GM23248 (cell line): ENCODE measurements at regions not wholly inside any gene's neighbourhood (a gene's known extent, or its start where the extent isn't known, plus 50 kb on each side); places are given as distances from the start of the nearest gene placed in this dataset.

Experiments used
- DNase-seq: peaks from one replicate; pipeline ENCODE4 v3.0.0-alpha.2; 2015
- H2AFZ ChIP-seq: fragments of 200-600 bp; sonication (generic); 2 replicates; pipeline ENCODE4 v1.6.1; 2016; ENCODE audit warnings: antibody characterized with exemption
- H3F3A ChIP-seq: fragments of 200-600 bp; sonication (generic); 2 replicates; pipeline ENCODE4 v1.6.1; 2016; ENCODE audit warnings: mild to moderate bottlenecking, antibody characterized with exemption, mixed run types; ENCODE audit not compliant: insufficient read depth
- H3K27ac ChIP-seq: fragments of 200-600 bp; sonication (generic); 2 replicates; pipeline ENCODE4 v1.5.1; 2016; ENCODE audit warnings: mild to moderate bottlenecking
- H3K27me3 ChIP-seq: fragments of 200-600 bp; sonication (generic); replicated peaks from 2 replicates; pipeline ENCODE4 v1.6.1; 2016; ENCODE audit warnings: mild to moderate bottlenecking; ENCODE audit not compliant: insufficient read depth
- H3K36me3 ChIP-seq: fragments of 200-600 bp; sonication (generic); 2 replicates; pipeline ENCODE4 v1.6.1; 2016; ENCODE audit warnings: low read depth, mild to moderate bottlenecking
- H3K4me1 ChIP-seq: fragments of 200-600 bp; sonication (generic); 2 replicates; pipeline ENCODE4 v1.6.1; 2016; ENCODE audit warnings: mild to moderate bottlenecking; ENCODE audit not compliant: insufficient read depth
- H3K4me2 ChIP-seq: fragments of 200-600 bp; sonication (generic); one replicate; pipeline ENCODE4 v1.6.1; 2016; ENCODE audit warnings: mild to moderate bottlenecking; ENCODE audit not compliant: unreplicated experiment
- H3K4me3 ChIP-seq: fragments of 200-600 bp; sonication (generic); 2 replicates; pipeline ENCODE4 v1.5.1; 2016; ENCODE audit warnings: mild to moderate bottlenecking
- H3K79me2 ChIP-seq: fragments of 200-600 bp; sonication (generic); 2 replicates; pipeline ENCODE4 v1.6.1; 2016; ENCODE audit warnings: mild to moderate bottlenecking; ENCODE audit not compliant: insufficient read depth
- H3K9ac ChIP-seq: fragments of 200-600 bp; sonication (generic); 2 replicates; pipeline ENCODE4 v1.6.1; 2016; ENCODE audit warnings: mild to moderate bottlenecking
- H3K9me2 ChIP-seq: fragments of 200-600 bp; sonication (generic); 2 replicates; pipeline ENCODE4 v1.6.1; 2016; ENCODE audit warnings: mixed run types, mild to moderate bottlenecking, moderate library complexity; ENCODE audit not compliant: insufficient read depth
- H3K9me3 ChIP-seq: fragments of 200-600 bp; sonication (generic); one replicate; pipeline ENCODE4 v1.6.1; 2017; ENCODE audit warnings: low read depth
- H4K20me1 ChIP-seq: fragments of 200-600 bp; sonication (generic); 2 replicates; pipeline ENCODE4 v1.6.0; 2016; ENCODE audit not compliant: insufficient read depth
- EZH2 ChIP-seq: fragments of 200-600 bp; sonication (generic); IDR thresholded peaks from 2 replicates; pipeline ENCODE4 v1.6.1; 2018; ENCODE audit warnings: antibody characterized with exemption, mild to moderate bottlenecking; ENCODE audit not compliant: insufficient read depth, poor library complexity, severe bottlenecking
- EZH2phosphoT487 ChIP-seq: fragments of 200-600 bp; sonication (generic); IDR thresholded peaks from 2 replicates; pipeline ENCODE4 v1.6.1; 2018; ENCODE audit warnings: antibody characterized with exemption, moderate library complexity, mild to moderate bottlenecking, low read depth; ENCODE audit not compliant: insufficient read depth
- WGBS, 2 experiments: methylation state at CpG; one replicate each; pipeline ENCODE4 v1.1.6; 2015 to 2017; ENCODE audit warnings: low lambda C conversion rate in 2 of 2, low coverage in 1 of 2; ENCODE audit errors: missing lambda C conversion rate in 2 of 2; 5-methylcytosine and 5-hydroxymethylcytosine counted together
- in situ Hi-C: fragments of 300-500 bp; cut with MboI; formaldehyde crosslinking; loops from 2 replicates; pipeline ENCODE4 v1.15.0; 2020

DNA sequence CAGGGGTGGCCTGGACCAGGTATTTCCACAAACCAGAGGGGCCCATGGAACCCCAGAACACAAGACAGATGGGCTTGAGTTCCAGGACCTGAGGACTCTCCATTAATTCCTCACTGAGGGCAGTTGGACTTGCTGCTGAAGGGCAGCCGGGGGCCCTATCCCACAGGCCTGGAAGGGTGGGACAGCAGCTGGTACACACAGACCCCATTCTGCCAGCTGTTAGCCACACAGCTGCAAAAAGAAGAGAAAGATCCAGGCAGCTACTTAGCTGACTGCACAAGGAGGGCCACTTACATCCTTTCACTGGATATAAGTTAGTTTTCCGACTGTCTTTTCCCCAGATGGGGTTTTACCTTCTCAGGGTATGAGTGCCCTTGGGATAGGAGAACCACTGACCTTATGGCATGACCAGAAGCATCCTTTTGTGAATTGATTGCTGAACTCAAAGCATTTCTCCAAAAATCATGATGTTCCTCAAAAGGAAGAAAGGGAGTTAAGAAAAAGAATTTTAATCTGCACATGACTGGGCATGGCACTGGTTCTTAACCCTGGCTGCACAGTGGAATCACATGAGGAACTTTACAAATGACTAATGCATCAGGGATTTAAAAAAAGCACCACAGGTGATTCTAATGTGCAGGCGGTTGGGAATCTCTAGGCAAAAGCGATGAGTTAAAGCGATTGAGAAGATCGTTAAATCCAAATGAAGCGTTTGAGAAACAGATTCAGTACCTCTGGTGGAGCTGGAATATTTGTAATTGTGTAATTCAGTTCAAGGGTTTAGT lies 199.4 kb downstream of the TFAP2A start:
- no peak overlapping the region for H3K27ac ChIP-seq
- H3K27me3 ChIP-seq: no peaks in the 10 kb centered on the region
- no peak for TF ChIP-seq EZH2
- TF ChIP-seq EZH2phosphoT487: no peak
- H3K9ac ChIP-seq: no peak overlapping the region
- H3K9me3 ChIP-seq: no peaks in the 10 kb centered on the region
- no peaks in the 10 kb centered on the region for H3K36me3 ChIP-seq
- no peak overlapping the region for H3K4me3 ChIP-seq
- 52 to 58% methylated on average over 7 of the region's 7 CpGs for WGBS, 2 experiments
- H3K9me2 ChIP-seq: no peaks in the 10 kb centered on the region
- H4K20me1 ChIP-seq: no peaks in the 10 kb centered on the region
- no peaks in the 10 kb centered on the region for H3F3A ChIP-seq
- in situ Hi-C loops: no loop called here
- no peak for DNase-seq
- H3K4me2 ChIP-seq: no peak overlapping the region
- no peaks in the 10 kb centered on the region for H3K79me2 ChIP-seq
- H3K4me1 ChIP-seq: no peaks in the 10 kb centered on the region
- no peak overlapping the region for H2AFZ ChIP-seq

DNA sequence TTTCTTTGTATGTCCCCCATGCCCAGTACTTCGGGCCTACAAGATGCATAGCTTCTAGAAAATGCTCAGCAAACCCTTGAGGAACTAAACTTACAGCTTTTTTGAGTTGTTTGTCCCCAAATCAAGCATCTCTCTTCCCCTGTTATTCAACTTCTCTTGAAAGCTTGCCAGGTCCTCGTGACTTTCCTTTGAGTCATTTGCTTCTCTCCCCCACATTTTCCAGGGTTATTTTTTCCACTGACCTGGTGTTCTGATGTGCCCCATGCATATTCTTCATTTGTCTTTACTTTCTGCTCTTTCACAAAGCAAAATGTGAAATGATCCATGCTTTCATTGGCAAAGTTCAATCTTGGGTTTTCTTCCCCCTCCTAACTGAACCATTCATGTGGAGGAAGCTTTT lies 204.8 kb downstream of the TFAP2A start:
- no peak for TF ChIP-seq EZH2
- no peak for TF ChIP-seq EZH2phosphoT487
- peak; percentile 49 for DNase-seq
- 2 to 4% methylated on average over 2 of the region's 2 CpGs for WGBS, 2 experiments

DNA sequence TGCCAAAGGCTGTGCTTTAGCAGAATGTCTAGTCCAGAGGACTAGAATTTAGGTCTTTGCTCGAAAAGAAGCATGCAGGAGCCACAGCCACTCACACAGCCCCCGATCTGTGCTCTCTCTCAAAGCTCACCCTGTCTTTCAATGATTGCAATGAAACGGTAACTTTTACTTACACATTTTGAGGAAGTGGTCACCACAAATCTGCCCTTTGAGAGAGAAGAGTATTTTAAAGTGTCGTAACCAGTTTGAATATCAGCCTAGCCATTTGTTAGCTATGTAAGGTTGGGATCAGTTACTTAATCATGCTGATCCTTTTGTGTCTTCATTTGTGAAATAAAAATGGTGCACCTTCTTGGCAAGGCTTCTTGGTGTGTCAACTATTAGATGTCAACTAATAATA lies 209.0 kb downstream of the TFAP2A start:
- H3K4me3 ChIP-seq: no peak overlapping the region
- WGBS, 2 experiments: 22 to 26% methylated on average over 4 of the region's 4 CpGs
- H2AFZ ChIP-seq: no peak overlapping the region
- H3K9me2 ChIP-seq: no peaks in the 10 kb centered on the region
- H3F3A ChIP-seq: no peaks in the 10 kb centered on the region
- no peaks in the 10 kb centered on the region for H3K4me1 ChIP-seq
- TF ChIP-seq EZH2phosphoT487 (no peak), EZH2 (no peak)
- no peaks in the 10 kb centered on the region for H3K27me3 ChIP-seq
- H4K20me1 ChIP-seq: no peaks in the 10 kb centered on the region
- H3K36me3 ChIP-seq: no peaks in the 10 kb centered on the region
- DNase-seq: no peak
- H3K9ac ChIP-seq: no peak overlapping the region
- in situ Hi-C loops: no loop called here
- no peak overlapping the region for H3K27ac ChIP-seq
- H3K4me2 ChIP-seq: no peak overlapping the region
- H3K79me2 ChIP-seq: no peaks in the 10 kb centered on the region
- H3K9me3 ChIP-seq: peaks cover 5% of the 10 kb centered on the region

More for the DNA sequence above, 204.8 kb downstream of the TFAP2A start:
- H3K9me3 ChIP-seq: peaks cover 5% of the 10 kb centered on the region
- no peaks in the 10 kb centered on the region for H3F3A ChIP-seq
- in situ Hi-C loops: no loop called here
- no peak overlapping the region for H2AFZ ChIP-seq
- no peaks in the 10 kb centered on the region for H3K9me2 ChIP-seq
- H3K9ac ChIP-seq: no peak overlapping the region
- H3K4me1 ChIP-seq: no peaks in the 10 kb centered on the region
- no peaks in the 10 kb centered on the region for H3K79me2 ChIP-seq
- H3K36me3 ChIP-seq: no peaks in the 10 kb centered on the region
- no peak overlapping the region for H3K4me2 ChIP-seq
- H3K4me3 ChIP-seq: no peak overlapping the region
- H4K20me1 ChIP-seq: no peaks in the 10 kb centered on the region
- H3K27ac ChIP-seq: no peak overlapping the region
- H3K27me3 ChIP-seq: no peaks in the 10 kb centered on the region

DNA sequence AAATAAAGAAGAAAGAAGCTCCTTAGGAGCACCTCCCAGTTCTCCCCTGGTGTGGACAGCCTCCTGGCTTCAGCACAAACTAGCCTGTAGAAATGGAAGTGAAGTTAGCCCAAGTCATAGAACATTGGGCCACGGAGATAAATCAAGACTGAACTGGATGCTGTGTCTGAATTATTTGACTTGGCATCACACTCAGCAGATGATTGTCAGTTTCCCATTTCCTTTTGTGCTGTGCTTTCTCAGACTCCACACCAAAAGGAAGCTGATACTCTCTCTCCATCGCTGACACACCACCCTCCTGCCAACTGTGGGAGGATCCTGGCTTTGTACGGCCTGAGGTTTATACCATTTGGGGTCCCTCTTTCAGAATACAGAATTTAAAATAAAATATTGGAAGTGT lies 209.8 kb downstream of the TFAP2A start:
- Histone ChIP-seq H3K9ac (no peak overlapping the region), H3K4me2 (no peak overlapping the region), H3K4me1 (no peaks in the 10 kb centered on the region), H3K27me3 (no peaks in the 10 kb centered on the region), H2AFZ (no peak overlapping the region), H3K79me2 (no peaks in the 10 kb centered on the region), H3K36me3 (no peaks in the 10 kb centered on the region), H3K9me3 (peaks cover 5% of the 10 kb centered on the region), H4K20me1 (no peaks in the 10 kb centered on the region), H3F3A (no peaks in the 10 kb centered on the region), H3K4me3 (no peak overlapping the region), H3K9me2 (no peaks in the 10 kb centered on the region), H3K27ac (no peak overlapping the region)
- TF ChIP-seq EZH2phosphoT487: no peak
- no peak for TF ChIP-seq EZH2
- 1 to 4% methylated on average over 3 of the region's 3 CpGs for WGBS, 2 experiments
- in situ Hi-C loops: no loop called here
- no peak for DNase-seq
